ENCODE measurements at regions not wholly inside any gene's neighbourhood (a gene's known extent, or its start where the extent isn't known, plus 50 kb on each side); places are given as distances from the start of the nearest gene placed in this dataset.

- H3K27ac ChIP-seq, result no peak overlapping the region
- no peaks in the 10 kb centered on the region for H3K27me3 ChIP-seq
- no peaks in the 10 kb centered on the region for H3K4me1 ChIP-seq
- DNase-seq, result no peak
- no peaks in the 10 kb centered on the region for H3K9me3 ChIP-seq
- no peak overlapping the region for H3K4me3 ChIP-seq
- no peak for TF ChIP-seq CTCF (IDR thresholded peaks at IDR 0.05)
- H3K36me3 ChIP-seq, result no peaks in the 10 kb centered on the region
- intact Hi-C loops (cut with DNase I; ENCODE audit: low total_unique reads), result no loop called here
These were observed 51.0 kb upstream of the L3MBTL3 start for GRCh38 chr6:129967427-129967826.

DNA sequence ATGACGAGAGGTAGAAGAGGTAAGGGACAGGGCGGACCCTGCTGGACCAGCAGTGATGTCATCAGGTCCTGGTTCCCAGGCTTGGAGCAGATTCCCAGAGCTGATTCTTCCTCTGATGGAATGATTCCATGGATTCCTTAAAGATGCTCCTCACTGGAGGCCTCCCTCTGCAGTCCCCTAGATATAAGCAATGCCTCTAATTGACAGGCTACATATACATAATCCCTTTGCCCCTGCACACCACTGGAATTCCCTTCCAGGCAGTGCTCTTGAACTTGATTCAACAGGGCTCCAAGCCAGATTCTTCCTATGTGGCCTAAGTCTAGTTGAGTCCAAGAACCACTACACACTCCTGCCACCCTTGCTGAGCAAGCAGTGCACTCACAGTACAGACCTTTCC is 52.3 kb upstream of the L3MBTL3 start:
- Histone ChIP-seq H3K27ac (no peak overlapping the region), H3K4me3 (no peak overlapping the region), H3K4me1 (no peaks in the 10 kb centered on the region), H3K36me3 (no peaks in the 10 kb centered on the region), H3K9me3 (no peaks in the 10 kb centered on the region), H3K27me3 (no peaks in the 10 kb centered on the region)
- intact Hi-C loops (cut with DNase I; ENCODE audit: low total_unique reads), result no loop called here
- no peak for DNase-seq
- no peak for TF ChIP-seq CTCF (IDR thresholded peaks at IDR 0.05)

GRCh38 chr6:129965096-129965495 is 53.3 kb upstream of the L3MBTL3 start:
- intact Hi-C loops (cut with DNase I; ENCODE audit: low total_unique reads), result no loop called here
- H3K36me3 ChIP-seq, result no peaks in the 10 kb centered on the region
- no peaks in the 10 kb centered on the region for H3K9me3 ChIP-seq
- no peak overlapping the region for H3K4me3 ChIP-seq
- H3K4me1 ChIP-seq, result no peaks in the 10 kb centered on the region
- TF ChIP-seq CTCF (IDR thresholded peaks at IDR 0.05), result no peak
- no peaks in the 10 kb centered on the region for H3K27me3 ChIP-seq
- no peak overlapping the region for H3K27ac ChIP-seq
- no peak for DNase-seq

DNA sequence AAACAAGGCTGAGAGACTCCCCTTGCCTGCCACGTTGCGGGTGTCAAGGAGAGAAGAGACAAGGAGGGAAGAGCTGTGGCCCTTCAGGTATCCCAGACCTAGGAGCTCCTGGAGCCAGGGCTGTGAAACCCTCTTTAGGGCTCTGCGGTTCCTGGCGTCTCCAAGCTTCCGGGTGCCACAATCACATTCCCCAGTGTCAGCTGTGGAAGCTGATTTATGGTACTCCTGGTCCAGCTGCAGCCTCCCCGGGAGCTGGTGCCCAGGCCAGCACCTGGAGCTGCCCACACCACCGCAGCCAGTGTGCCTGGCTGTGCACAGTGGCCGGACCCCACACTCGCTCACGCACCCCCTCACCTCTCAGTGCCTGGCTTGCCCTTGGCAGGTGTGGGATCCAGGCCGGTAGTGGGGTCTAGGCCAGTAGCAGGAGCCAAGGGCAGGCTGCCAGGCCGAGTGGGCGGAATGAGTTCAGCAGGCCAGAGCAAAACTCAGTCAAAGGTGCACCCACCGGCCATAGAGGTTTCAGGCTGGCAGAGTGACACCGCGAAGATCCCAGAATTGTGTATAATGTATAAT is 58.9 kb upstream of the L3MBTL3 start:
- H3K27me3 ChIP-seq, result no peaks in the 10 kb centered on the region
- DNase-seq, result no peak
- intact Hi-C loops (cut with DNase I; ENCODE audit: low total_unique reads), result no loop called here
- H3K9me3 ChIP-seq, result no peaks in the 10 kb centered on the region
- no peak overlapping the region for H3K4me3 ChIP-seq
- no peak overlapping the region for H3K27ac ChIP-seq
- H3K4me1 ChIP-seq, result no peaks in the 10 kb centered on the region
- no peak for TF ChIP-seq CTCF (IDR thresholded peaks at IDR 0.05)
- H3K36me3 ChIP-seq, result no peaks in the 10 kb centered on the region

DNA sequence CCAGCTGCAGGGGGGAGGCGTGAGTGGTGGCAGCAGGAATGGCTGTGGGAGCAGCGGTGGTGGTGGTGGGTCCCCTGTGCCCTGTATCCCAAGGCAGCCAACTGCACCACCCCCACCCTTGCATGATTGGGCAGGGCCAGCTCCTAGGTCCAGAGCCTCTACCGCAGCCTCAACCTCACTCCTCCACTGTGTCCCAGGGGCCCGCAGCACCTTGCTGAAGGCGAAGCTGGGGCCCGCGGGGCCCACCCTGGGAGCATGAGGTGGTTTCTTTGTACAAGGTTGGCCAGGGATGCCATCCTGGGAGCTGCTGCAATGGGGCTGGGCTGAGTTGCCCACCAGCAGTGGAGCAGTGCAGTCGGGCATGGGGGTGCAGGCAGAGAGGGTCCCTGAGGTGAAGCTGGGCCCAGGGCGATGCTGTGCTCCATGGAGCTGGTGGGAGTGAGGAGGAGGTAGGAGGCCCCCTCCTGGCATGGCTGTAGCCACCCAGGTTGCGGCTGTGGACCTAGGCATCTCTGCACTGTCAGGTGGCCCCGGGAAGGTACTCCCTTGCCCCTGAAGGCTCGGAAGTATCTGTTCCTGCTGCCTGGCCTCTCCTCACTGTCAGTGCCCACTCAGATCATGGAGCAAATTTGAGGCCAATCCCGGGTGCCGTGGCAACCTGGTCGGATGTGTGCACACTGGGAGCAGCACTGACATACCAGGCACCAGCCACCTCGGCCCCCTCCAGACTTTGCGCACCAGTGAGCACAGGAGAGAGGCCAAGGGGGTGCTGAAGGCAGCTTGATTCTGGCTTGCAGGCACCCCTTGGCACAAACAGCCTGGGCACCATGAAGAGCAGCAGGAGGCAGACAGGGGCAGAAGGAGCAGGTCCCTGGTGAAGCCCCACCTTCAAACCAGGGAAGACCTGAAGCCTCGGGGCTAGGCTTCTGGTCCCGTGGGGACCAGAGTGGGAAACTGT is 60.2 kb upstream of the L3MBTL3 start:
- H3K9me3 ChIP-seq, result no peaks in the 10 kb centered on the region
- no peak for DNase-seq
- H3K4me1 ChIP-seq, result no peaks in the 10 kb centered on the region
- no peak for TF ChIP-seq CTCF (IDR thresholded peaks at IDR 0.05)
- intact Hi-C loops (cut with DNase I; ENCODE audit: low total_unique reads), result no loop called here
- no peaks in the 10 kb centered on the region for H3K36me3 ChIP-seq
- no peak overlapping the region for H3K27ac ChIP-seq
- no peaks in the 10 kb centered on the region for H3K27me3 ChIP-seq
- no peak overlapping the region for H3K4me3 ChIP-seq

Measured in tibial artery (tissue), 4 donors.